ENCODE measurements at regions not wholly inside any gene's neighbourhood (a gene's known extent, or its start where the extent isn't known, plus 50 kb on each side); places are given as distances from the start of the nearest gene placed in this dataset.
"Not testable (repeated sequence)": the region's sequence is repeated elsewhere in the genome, so short reads cannot be mapped to it uniquely, and the experiment has no call there.

GRCh38 chr7:66502230-66503035, 126.2 kb upstream of the KCTD7 start:
- WGBS, 3 donors = 58 to 84% (median 70%) methylated on average over 11 to 12 of the region's 12 CpGs
- DNase-seq (no peak), FAIRE-seq (no peak)
- H3K27ac ChIP-seq (ENCODE audit: low read depth in 1 of 3, low read length in 2 of 3) = no peak overlapping the region
- H3K4me1 ChIP-seq (ENCODE audit: control insufficient read depth in 3 of 3, insufficient read depth in 2 of 3, low read depth in 1 of 3, low read length in 2 of 3) = no peaks in the 10 kb centered on the region
- H3K27me3 ChIP-seq (ENCODE audit: control insufficient read depth in 3 of 3, insufficient read depth in 3 of 3, low read length in 3 of 3) = peaks cover 0 to 26% (median 0%) of the 10 kb centered on the region in 3 donors
- H3K9me3 ChIP-seq (ENCODE audit: control insufficient read depth in 2 of 2, insufficient read depth in 1 of 2, low read depth in 1 of 2, low read length in 1 of 2) = no peaks in the 10 kb centered on the region
- no peak overlapping the region for H3K4me3 ChIP-seq (ENCODE audit: low read depth in 1 of 3, low read length in 3 of 3)
- H3K36me3 ChIP-seq (ENCODE audit: control insufficient read depth in 3 of 3, insufficient read depth in 2 of 3, low read depth in 1 of 3, low read length in 3 of 3) = no peaks in the 10 kb centered on the region

DNA sequence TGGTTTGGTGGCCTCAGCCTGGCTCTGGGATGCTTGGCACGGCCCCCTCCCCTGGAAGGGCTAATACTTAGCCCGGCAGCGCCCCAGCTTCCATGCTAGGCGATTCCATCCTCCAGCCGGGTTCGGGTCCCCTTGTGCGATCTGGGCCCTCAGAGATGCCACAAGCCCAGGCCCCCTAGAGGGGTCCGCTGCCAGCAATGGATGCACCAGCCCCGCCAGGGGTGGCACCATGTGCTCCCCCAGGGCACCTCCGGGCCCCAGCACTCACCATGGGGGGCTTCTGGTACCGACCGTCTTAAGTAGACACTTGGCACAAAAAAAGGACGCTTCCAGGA, 125.7 kb upstream of the KCTD7 start:
- no peak for DNase-seq
- no peak overlapping the region for H3K27ac ChIP-seq (ENCODE audit: low read depth in 1 of 3, low read length in 2 of 3)
- H3K36me3 ChIP-seq (ENCODE audit: control insufficient read depth in 3 of 3, insufficient read depth in 2 of 3, low read depth in 1 of 3, low read length in 3 of 3) = no peaks in the 10 kb centered on the region
- H3K27me3 ChIP-seq (ENCODE audit: control insufficient read depth in 3 of 3, insufficient read depth in 3 of 3, low read length in 3 of 3) = peaks cover 0 to 26% (median 0%) of the 10 kb centered on the region in 3 donors
- no peak for FAIRE-seq
- H3K4me3 ChIP-seq (ENCODE audit: low read depth in 1 of 3, low read length in 3 of 3) = no peak overlapping the region
- WGBS, 3 donors = 79 to 91% (median 88%) methylated on average over 13 of the region's 13 CpGs
- H3K9me3 ChIP-seq (ENCODE audit: control insufficient read depth in 2 of 2, insufficient read depth in 1 of 2, low read depth in 1 of 2, low read length in 1 of 2) = no peaks in the 10 kb centered on the region
- H3K4me1 ChIP-seq (ENCODE audit: control insufficient read depth in 3 of 3, insufficient read depth in 2 of 3, low read depth in 1 of 3, low read length in 2 of 3) = no peaks in the 10 kb centered on the region

DNA sequence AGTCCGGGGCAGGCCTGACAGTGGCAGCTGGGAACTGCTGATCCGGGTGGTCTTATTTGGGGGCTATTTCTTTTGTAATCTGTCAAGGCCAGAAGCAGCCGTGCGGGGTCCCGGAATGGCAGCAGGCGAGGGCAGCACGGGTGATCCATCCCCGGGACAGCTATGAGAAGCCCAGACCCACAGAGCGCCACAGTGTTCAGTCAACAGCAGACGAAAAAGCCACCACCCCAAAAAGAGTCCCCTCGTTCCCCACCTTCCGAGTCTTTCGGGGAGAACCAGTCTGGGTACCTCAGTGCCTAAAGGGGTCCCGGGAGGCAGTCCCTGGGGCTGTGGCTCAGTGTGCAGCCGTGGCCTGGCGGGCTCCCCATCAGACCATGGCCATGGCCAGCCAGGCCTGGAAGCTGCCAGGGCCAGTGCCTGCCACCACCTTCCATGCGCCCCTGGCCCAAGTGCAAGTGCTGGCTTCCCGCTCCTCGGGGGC, 125.1 kb upstream of the KCTD7 start:
- H3K4me1 ChIP-seq (ENCODE audit: control insufficient read depth in 3 of 3, insufficient read depth in 2 of 3, low read depth in 1 of 3, low read length in 2 of 3) = no peaks in the 10 kb centered on the region
- no peak overlapping the region for H3K4me3 ChIP-seq (ENCODE audit: low read depth in 1 of 3, low read length in 3 of 3)
- FAIRE-seq (no peak), DNase-seq (no peak)
- no peaks in the 10 kb centered on the region for H3K9me3 ChIP-seq (ENCODE audit: control insufficient read depth in 2 of 2, insufficient read depth in 1 of 2, low read depth in 1 of 2, low read length in 1 of 2)
- peaks cover 0 to 26% (median 0%) of the 10 kb centered on the region in 3 donors for H3K27me3 ChIP-seq (ENCODE audit: control insufficient read depth in 3 of 3, insufficient read depth in 3 of 3, low read length in 3 of 3)
- H3K27ac ChIP-seq (ENCODE audit: low read depth in 1 of 3, low read length in 2 of 3) = no peak overlapping the region
- 80 to 85% (median 82%) methylated on average over 19 of the region's 19 CpGs for WGBS, 3 donors
- H3K36me3 ChIP-seq (ENCODE audit: control insufficient read depth in 3 of 3, insufficient read depth in 2 of 3, low read depth in 1 of 3, low read length in 3 of 3) = no peaks in the 10 kb centered on the region

- DNase-seq (no peak), FAIRE-seq (no peak)
Measured at GRCh38 chr7:66504131-66504530, 124.5 kb upstream of the KCTD7 start.

DNA sequence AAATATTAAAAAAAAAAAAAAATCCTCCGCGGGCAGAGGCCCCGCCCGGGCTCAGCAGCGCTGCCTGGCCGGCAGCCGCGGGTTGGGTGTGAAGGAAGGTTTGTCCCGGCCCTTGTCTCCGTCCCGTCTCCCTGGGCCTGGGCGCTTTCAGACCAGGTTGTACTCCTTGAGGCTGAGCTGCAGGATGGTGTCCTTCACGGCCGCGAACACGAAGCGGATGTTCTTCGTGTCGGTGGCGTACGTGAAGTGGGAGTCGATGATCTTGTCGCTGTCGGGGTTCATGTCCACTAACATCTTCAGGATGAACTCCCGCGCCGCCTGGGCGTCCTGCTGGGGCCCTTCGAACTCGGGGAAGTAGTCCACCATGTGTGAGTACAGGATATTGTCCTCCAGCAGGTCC, 123.7 kb upstream of the KCTD7 start:
- FAIRE-seq (no peak), DNase-seq (no peak)
- Histone ChIP-seq H3K4me1 (ENCODE audit: control insufficient read depth in 3 of 3, insufficient read depth in 2 of 3, low read depth in 1 of 3, low read length in 2 of 3) (no peaks in the 10 kb centered on the region), H3K9me3 (ENCODE audit: control insufficient read depth in 2 of 2, insufficient read depth in 1 of 2, low read depth in 1 of 2, low read length in 1 of 2) (no peaks in the 10 kb centered on the region), H3K36me3 (ENCODE audit: control insufficient read depth in 3 of 3, insufficient read depth in 2 of 3, low read depth in 1 of 3, low read length in 3 of 3) (no peaks in the 10 kb centered on the region), H3K4me3 (ENCODE audit: low read depth in 1 of 3, low read length in 3 of 3) (no peak overlapping the region), H3K27ac (ENCODE audit: low read depth in 1 of 3, low read length in 2 of 3) (no peak overlapping the region), H3K27me3 (ENCODE audit: control insufficient read depth in 3 of 3, insufficient read depth in 3 of 3, low read length in 3 of 3) (peaks cover 0 to 26% (median 0%) of the 10 kb centered on the region in 3 donors)
- 90 to 96% (median 95%) methylated on average over 29 to 30 of the region's 30 CpGs for WGBS, 3 donors

More at GRCh38 chr7:66504131-66504530, 124.5 kb upstream of the KCTD7 start:
- Histone ChIP-seq H3K4me1 (ENCODE audit: control insufficient read depth in 3 of 3, insufficient read depth in 2 of 3, low read depth in 1 of 3, low read length in 2 of 3) (no peaks in the 10 kb centered on the region), H3K27ac (ENCODE audit: low read depth in 1 of 3, low read length in 2 of 3) (no peak overlapping the region), H3K9me3 (ENCODE audit: control insufficient read depth in 2 of 2, insufficient read depth in 1 of 2, low read depth in 1 of 2, low read length in 1 of 2) (no peaks in the 10 kb centered on the region), H3K27me3 (ENCODE audit: control insufficient read depth in 3 of 3, insufficient read depth in 3 of 3, low read length in 3 of 3) (peaks cover 0 to 26% (median 0%) of the 10 kb centered on the region in 3 donors), H3K36me3 (ENCODE audit: control insufficient read depth in 3 of 3, insufficient read depth in 2 of 3, low read depth in 1 of 3, low read length in 3 of 3) (no peaks in the 10 kb centered on the region), H3K4me3 (ENCODE audit: low read depth in 1 of 3, low read length in 3 of 3) (no peak overlapping the region)
- 75 to 85% (median 81%) methylated on average over 9 to 10 of the region's 10 CpGs for WGBS, 3 donors

DNA sequence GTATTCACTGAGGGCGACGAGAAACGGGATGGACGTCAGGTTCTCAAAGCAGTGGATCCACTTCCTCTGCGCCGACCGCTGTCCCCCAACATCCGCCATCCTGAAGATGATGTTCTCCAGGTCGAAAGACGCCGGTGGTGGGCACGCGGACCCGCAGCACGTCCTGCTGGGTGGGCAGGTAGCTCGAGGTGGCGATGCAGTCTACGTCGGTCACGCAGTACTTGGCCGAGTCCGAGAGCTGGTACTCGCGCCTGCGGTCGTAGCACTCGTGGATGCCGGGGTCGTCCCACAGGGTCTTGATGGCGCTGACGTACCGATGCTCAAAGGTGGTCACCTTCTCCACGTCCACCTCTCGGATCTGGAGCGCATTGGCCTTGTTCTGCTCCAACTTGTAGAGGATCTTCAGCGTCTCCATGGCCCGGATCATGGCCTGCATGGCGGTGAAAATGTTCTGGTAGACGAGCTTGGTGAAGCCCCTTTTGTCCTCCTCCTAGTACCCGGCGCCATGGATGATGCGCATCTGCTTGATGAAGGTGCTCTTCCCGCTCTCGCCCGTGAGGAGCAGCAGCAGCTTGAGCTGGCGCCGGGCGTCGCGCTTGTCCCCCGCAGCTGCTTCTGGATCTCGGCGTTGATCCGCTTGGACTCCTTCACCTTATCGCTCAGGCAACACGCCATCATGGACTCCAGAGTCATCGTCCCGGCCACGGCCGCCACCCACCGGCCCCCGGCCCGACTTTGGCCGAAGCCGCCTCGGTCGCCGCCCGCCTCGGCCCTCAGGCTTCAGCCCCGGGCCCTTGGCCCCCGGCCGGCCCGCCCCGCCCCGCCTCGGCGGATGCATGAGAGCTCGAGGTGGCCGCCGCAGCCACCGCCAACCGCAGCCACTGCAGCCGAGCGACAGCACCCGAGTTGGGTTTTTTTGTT, 122.9 kb upstream of the KCTD7 start:
- no peaks in the 10 kb centered on the region for H3K36me3 ChIP-seq (ENCODE audit: control insufficient read depth in 3 of 3, insufficient read depth in 2 of 3, low read depth in 1 of 3, low read length in 3 of 3)
- peak overlapping the region in 2 of 3 donors; percentile 13 to 17 for H3K4me3 ChIP-seq (ENCODE audit: low read depth in 1 of 3, low read length in 3 of 3)
- FAIRE-seq (no peak), DNase-seq (peak in 1 of 2 donors; percentile 58)
- peaks cover 0 to 26% (median 0%) of the 10 kb centered on the region in 3 donors for H3K27me3 ChIP-seq (ENCODE audit: control insufficient read depth in 3 of 3, insufficient read depth in 3 of 3, low read length in 3 of 3)
- 46 to 52% (median 49%) methylated on average over 86 of the region's 86 CpGs for WGBS, 3 donors
- no peaks in the 10 kb centered on the region for H3K4me1 ChIP-seq (ENCODE audit: control insufficient read depth in 3 of 3, insufficient read depth in 2 of 3, low read depth in 1 of 3, low read length in 2 of 3)
- H3K9me3 ChIP-seq (ENCODE audit: control insufficient read depth in 2 of 2, insufficient read depth in 1 of 2, low read depth in 1 of 2, low read length in 1 of 2) = no peaks in the 10 kb centered on the region
- no peak overlapping the region for H3K27ac ChIP-seq (ENCODE audit: low read depth in 1 of 3, low read length in 2 of 3)

DNA sequence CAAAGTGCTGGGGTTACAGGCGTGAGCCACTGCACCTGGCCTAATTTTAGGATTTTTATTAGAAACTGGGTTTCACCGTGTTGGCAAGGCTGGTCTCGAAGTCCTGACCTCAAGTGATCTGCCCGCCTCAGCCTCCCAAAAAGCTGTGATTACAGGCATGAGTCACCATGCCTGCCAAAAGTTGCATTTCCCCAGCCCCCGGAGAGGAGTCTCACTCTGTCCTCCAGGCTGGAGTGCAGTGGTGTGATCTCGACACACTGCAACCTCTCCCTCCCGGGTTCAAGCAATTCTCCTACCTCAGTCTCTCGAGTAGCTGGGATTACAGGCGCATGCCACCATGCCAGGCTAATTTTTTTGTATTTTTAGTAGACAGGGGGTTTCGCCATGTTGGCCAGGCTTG, 122.0 kb upstream of the KCTD7 start:
- not testable (repeated sequence) for H3K4me3 ChIP-seq (ENCODE audit: low read depth in 1 of 3, low read length in 3 of 3)

DNA sequence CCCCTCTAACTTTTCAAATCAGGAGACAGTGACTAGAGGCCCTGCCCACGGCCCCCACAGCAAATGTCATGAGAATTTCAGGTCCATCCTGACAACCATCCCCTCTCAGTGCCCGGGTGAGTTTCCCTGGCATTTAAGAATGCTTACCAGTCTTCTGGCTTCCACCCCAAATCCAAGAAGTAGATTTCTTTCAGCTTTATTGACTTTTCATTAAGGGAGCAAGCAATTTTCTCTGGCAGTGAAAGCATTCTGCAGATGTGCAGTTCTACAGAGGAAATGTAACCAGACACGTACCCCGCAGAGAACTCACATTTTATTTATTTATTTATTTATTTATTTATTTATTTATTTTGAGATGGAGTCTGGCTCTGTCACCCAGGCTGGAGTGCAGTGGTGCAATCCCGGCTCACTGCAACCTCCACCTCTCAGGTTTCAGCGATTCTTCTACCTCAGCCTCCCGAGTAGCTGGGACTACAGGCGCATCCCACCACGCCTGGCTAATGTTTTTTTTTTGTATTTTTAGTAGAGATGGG, 120.9 kb upstream of the KCTD7 start:
- DNase-seq (no peak), FAIRE-seq (no peak)
- 78 to 81% (median 79%) methylated on average over 9 of the region's 9 CpGs for WGBS, 3 donors
- Histone ChIP-seq H3K4me3 (ENCODE audit: low read depth in 1 of 3, low read length in 3 of 3) (no peak overlapping the region), H3K27ac (ENCODE audit: low read depth in 1 of 3, low read length in 2 of 3) (no peak overlapping the region), H3K9me3 (ENCODE audit: control insufficient read depth in 2 of 2, insufficient read depth in 1 of 2, low read depth in 1 of 2, low read length in 1 of 2) (no peaks in the 10 kb centered on the region), H3K36me3 (ENCODE audit: control insufficient read depth in 3 of 3, insufficient read depth in 2 of 3, low read depth in 1 of 3, low read length in 3 of 3) (no peaks in the 10 kb centered on the region), H3K27me3 (ENCODE audit: control insufficient read depth in 3 of 3, insufficient read depth in 3 of 3, low read length in 3 of 3) (peaks cover 0 to 26% (median 0%) of the 10 kb centered on the region in 3 donors), H3K4me1 (ENCODE audit: control insufficient read depth in 3 of 3, insufficient read depth in 2 of 3, low read depth in 1 of 3, low read length in 2 of 3) (no peaks in the 10 kb centered on the region)

More for the DNA sequence above, 122.0 kb upstream of the KCTD7 start:
- H3K9me3 ChIP-seq (ENCODE audit: control insufficient read depth in 2 of 2, insufficient read depth in 1 of 2, low read depth in 1 of 2, low read length in 1 of 2); H3K27ac ChIP-seq (ENCODE audit: low read depth in 1 of 3, low read length in 2 of 3); H3K4me1 ChIP-seq (ENCODE audit: control insufficient read depth in 3 of 3, insufficient read depth in 2 of 3, low read depth in 1 of 3, low read length in 2 of 3); DNase-seq; H3K36me3 ChIP-seq (ENCODE audit: control insufficient read depth in 3 of 3, insufficient read depth in 2 of 3, low read depth in 1 of 3, low read length in 3 of 3); FAIRE-seq: not testable (repeated sequence)
- peaks cover 0 to 26% (median 0%) of the 10 kb centered on the region in 3 donors for H3K27me3 ChIP-seq (ENCODE audit: control insufficient read depth in 3 of 3, insufficient read depth in 3 of 3, low read length in 3 of 3)
- WGBS, 3 donors = 53 to 67% (median 59%) methylated on average over 10 of the region's 10 CpGs

Data from small intestine (tissue), 7 donors.